Chondrocyte (in vitro differentiated cells): ENCODE measurements at regions not wholly inside any gene's neighbourhood (a gene's known extent, or its start where the extent isn't known, plus 50 kb on each side); places are given as distances from the start of the nearest gene placed in this dataset.

ENCODE experiments used
- DNase-seq: peaks from one replicate; pipeline ENCODE4 v3.0.0; 2021; ENCODE audit warnings: mixed read lengths, low spot score
- H3K27ac Mint-ChIP-seq: one replicate; pipeline ENCODE4 v1.8.0; 2021; ENCODE audit warnings: mild to moderate bottlenecking, moderate library complexity, mixed read lengths; ENCODE audit not compliant: unreplicated experiment
- H3K27me3 Mint-ChIP-seq: 2 replicates; pipeline ENCODE4 v1.8.0; 2021; ENCODE audit warnings: low read depth, mixed read lengths
- H3K36me3 Mint-ChIP-seq: 2 replicates; pipeline ENCODE4 v1.8.0; 2021; ENCODE audit warnings: low read depth, mixed read lengths
- H3K4me1 Mint-ChIP-seq: 2 replicates; pipeline ENCODE4 v1.8.0; 2021; ENCODE audit warnings: low read depth, mild to moderate bottlenecking, mixed read lengths
- H3K4me3 Mint-ChIP-seq: one replicate; pipeline ENCODE4 v1.8.0; 2021; ENCODE audit warnings: mild to moderate bottlenecking, moderate library complexity, mixed read lengths; ENCODE audit not compliant: unreplicated experiment
- H3K9me3 Mint-ChIP-seq: 2 replicates; pipeline ENCODE4 v1.8.0; 2021; ENCODE audit warnings: low read depth, mixed read lengths
- CTCF ChIP-seq: fragments of 200-600 bp; sonication (generic); IDR thresholded peaks from 2 replicates; pipeline ENCODE4 v1.5.0; 2021; ENCODE audit warnings: antibody characterized with exemption, mild to moderate bottlenecking, moderate library complexity

- no peak overlapping the region for H3K4me3 Mint-ChIP-seq
- DNase-seq = no peak
- H3K9me3 Mint-ChIP-seq = no peaks in the 10 kb centered on the region
- H3K4me1 Mint-ChIP-seq = peaks cover 13% of the 10 kb centered on the region
- H3K27me3 Mint-ChIP-seq = no peaks in the 10 kb centered on the region
- no peak for TF ChIP-seq CTCF
- H3K27ac Mint-ChIP-seq = peak overlapping the region; percentile 45
- no peaks in the 10 kb centered on the region for H3K36me3 Mint-ChIP-seq
Measured at GRCh38 chr1:224565611-224566406, 50.3 kb upstream of the CNIH3 start.
